Loucy (cell line): ENCODE measurements at regions not wholly inside any gene's neighbourhood (a gene's known extent, or its start where the extent isn't known, plus 50 kb on each side); places are given as distances from the start of the nearest gene placed in this dataset.

Experiments used
- H2AFZ ChIP-seq: fragments of 200-600 bp; sonication (generic); 2 replicates; pipeline ENCODE4 v1.6.0; 2016; ENCODE audit warnings: antibody characterized with exemption, mild to moderate bottlenecking, low read length, moderate library complexity
- H3F3A ChIP-seq: fragments of 200-600 bp; 2 replicates; pipeline ENCODE4 v1.6.0; 2016; ENCODE audit warnings: antibody characterized with exemption, low read depth, mild to moderate bottlenecking
- H3K27me3 ChIP-seq: fragments of 200-600 bp; sonication (generic); 2 replicates; pipeline ENCODE4 v1.6.1; 2014; ENCODE audit warnings: low read length, mild to moderate bottlenecking; ENCODE audit not compliant: insufficient read depth, poor library complexity, severe bottlenecking
- H3K36me3 ChIP-seq: fragments of 200-600 bp; sonication (generic); 2 replicates; pipeline ENCODE4 v1.6.1; 2016; ENCODE audit warnings: low read length; ENCODE audit not compliant: insufficient read depth
- H3K4me1 ChIP-seq: fragments of 200-600 bp; sonication (generic); 2 replicates; pipeline ENCODE4 v1.5.1; 2014; ENCODE audit warnings: low read length, mild to moderate bottlenecking; ENCODE audit not compliant: insufficient read depth, poor library complexity, severe bottlenecking
- H3K4me2 ChIP-seq: fragments of 200-600 bp; sonication (generic); 2 replicates; pipeline ENCODE4 v1.6.0; 2014; ENCODE audit warnings: antibody characterized with exemption, low read length, low read depth, mild to moderate bottlenecking; ENCODE audit not compliant: poor library complexity, severe bottlenecking
- H3K4me3 ChIP-seq: fragments of 200-600 bp; sonication (generic); 2 replicates; pipeline ENCODE4 v1.5.1; 2014; ENCODE audit warnings: low read length, mild to moderate bottlenecking, mixed read lengths; ENCODE audit not compliant: poor library complexity, severe bottlenecking
- H3K79me2 ChIP-seq: fragments of 200-600 bp; sonication (generic); 2 replicates; pipeline ENCODE4 v1.6.1; 2014; ENCODE audit warnings: low read length; ENCODE audit not compliant: insufficient read depth
- H3K9ac ChIP-seq: fragments of 200-600 bp; sonication (generic); 2 replicates; pipeline ENCODE4 v1.6.0; 2014; ENCODE audit warnings: mild to moderate bottlenecking, low read depth, low read length, moderate library complexity; ENCODE audit not compliant: poor library complexity, severe bottlenecking
- H3K9me2 ChIP-seq: fragments of 200-600 bp; sonication (generic); replicated peaks from 2 replicates; pipeline ENCODE4 v1.6.1; 2016; ENCODE audit warnings: low read depth, low read length, mixed read lengths
- H3K9me3 ChIP-seq: fragments of 200-600 bp; sonication (generic); 2 replicates; pipeline ENCODE4 v1.6.1; 2014; ENCODE audit warnings: mild to moderate bottlenecking, antibody characterized with exemption, low read length, low read depth; ENCODE audit not compliant: insufficient read depth
- H4K20me1 ChIP-seq: fragments of 200-600 bp; sonication (generic); 2 replicates; pipeline ENCODE4 v1.6.0; 2014; ENCODE audit warnings: antibody characterized with exemption, low read length, mild to moderate bottlenecking; ENCODE audit not compliant: insufficient read depth, poor library complexity, severe bottlenecking
- EZH2phosphoT487 ChIP-seq: fragments of 200-600 bp; IDR thresholded peaks from 2 replicates; pipeline ENCODE4 v1.6.1; 2018; ENCODE audit warnings: antibody characterized with exemption, mild to moderate bottlenecking, moderate library complexity, borderline replicate concordance
- TF ChIP-seq, protein P1 (sequence below): fragments of 200-600 bp; sonication (generic); conservative IDR thresholded peaks from 2 replicates; pipeline ENCODE4 v1.5.1; 2014; ENCODE audit warnings: mild to moderate bottlenecking, antibody characterized with exemption, low read length

DNA sequence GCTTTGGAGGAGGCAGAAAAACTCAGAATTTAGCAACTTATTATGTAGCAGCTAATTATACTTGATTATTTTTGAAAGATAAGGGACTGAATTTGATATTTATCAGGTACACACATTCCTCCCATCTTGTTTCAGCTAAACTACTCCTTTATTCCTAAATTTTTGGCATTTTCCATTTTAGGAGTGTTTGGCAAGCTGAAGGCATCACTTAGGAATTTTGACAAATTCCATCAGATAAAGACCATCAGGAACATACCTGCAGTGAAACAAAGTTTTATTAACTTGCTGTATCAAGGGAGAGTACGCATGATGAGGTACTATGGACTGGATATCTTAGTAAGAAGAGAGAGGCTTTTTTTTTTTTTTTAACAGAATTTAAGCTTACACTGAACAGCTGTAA is 1092.2 kb downstream of the PLA2G4A start:
- no peaks in the 10 kb centered on the region for H3K9me3 ChIP-seq
- no peaks in the 10 kb centered on the region for H3K27me3 ChIP-seq
- H3K4me1 ChIP-seq: no peaks in the 10 kb centered on the region
- H3K36me3 ChIP-seq: no peaks in the 10 kb centered on the region
- no peaks in the 10 kb centered on the region for H3K79me2 ChIP-seq
- H3F3A ChIP-seq: no peaks in the 10 kb centered on the region
- TF ChIP-seq, protein P1, sequence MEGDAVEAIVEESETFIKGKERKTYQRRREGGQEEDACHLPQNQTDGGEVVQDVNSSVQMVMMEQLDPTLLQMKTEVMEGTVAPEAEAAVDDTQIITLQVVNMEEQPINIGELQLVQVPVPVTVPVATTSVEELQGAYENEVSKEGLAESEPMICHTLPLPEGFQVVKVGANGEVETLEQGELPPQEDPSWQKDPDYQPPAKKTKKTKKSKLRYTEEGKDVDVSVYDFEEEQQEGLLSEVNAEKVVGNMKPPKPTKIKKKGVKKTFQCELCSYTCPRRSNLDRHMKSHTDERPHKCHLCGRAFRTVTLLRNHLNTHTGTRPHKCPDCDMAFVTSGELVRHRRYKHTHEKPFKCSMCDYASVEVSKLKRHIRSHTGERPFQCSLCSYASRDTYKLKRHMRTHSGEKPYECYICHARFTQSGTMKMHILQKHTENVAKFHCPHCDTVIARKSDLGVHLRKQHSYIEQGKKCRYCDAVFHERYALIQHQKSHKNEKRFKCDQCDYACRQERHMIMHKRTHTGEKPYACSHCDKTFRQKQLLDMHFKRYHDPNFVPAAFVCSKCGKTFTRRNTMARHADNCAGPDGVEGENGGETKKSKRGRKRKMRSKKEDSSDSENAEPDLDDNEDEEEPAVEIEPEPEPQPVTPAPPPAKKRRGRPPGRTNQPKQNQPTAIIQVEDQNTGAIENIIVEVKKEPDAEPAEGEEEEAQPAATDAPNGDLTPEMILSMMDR: no peak
- no peak for TF ChIP-seq EZH2phosphoT487
- H3K4me3 ChIP-seq: no peak overlapping the region
- no peak overlapping the region for H3K4me2 ChIP-seq
- H3K9me2 ChIP-seq: no peaks in the 10 kb centered on the region
- H4K20me1 ChIP-seq: no peaks in the 10 kb centered on the region
- H3K9ac ChIP-seq: no peak overlapping the region
- H2AFZ ChIP-seq: no peak overlapping the region

DNA sequence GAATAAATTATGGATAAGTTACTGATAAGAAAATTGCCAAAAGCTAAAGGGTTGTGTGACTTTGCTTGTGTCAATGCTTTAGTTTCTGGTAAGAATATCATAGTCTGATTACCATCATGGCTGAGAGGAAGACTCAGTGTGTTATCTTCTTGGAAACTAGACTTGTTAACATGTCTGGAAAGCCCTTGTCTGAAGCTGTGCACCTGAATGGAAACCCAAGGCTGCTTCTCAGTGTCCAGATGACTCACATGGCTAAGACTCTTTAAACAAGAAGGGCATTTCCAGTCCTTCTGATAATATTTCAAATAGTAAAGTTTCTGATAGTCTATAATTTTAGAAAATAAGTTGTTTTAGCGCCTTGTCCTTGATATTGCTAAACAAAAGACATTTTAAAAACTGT is 1092.7 kb downstream of the PLA2G4A start:
- no peaks in the 10 kb centered on the region for H3F3A ChIP-seq
- no peak overlapping the region for H3K9ac ChIP-seq
- no peaks in the 10 kb centered on the region for H3K27me3 ChIP-seq
- no peaks in the 10 kb centered on the region for H3K9me3 ChIP-seq
- no peaks in the 10 kb centered on the region for H3K9me2 ChIP-seq
- TF ChIP-seq, protein P1: no peak
- no peak for TF ChIP-seq EZH2phosphoT487
- H3K4me1 ChIP-seq: no peaks in the 10 kb centered on the region
- H2AFZ ChIP-seq: no peak overlapping the region
- no peaks in the 10 kb centered on the region for H3K79me2 ChIP-seq
- no peak overlapping the region for H3K4me2 ChIP-seq
- no peak overlapping the region for H3K4me3 ChIP-seq
- no peaks in the 10 kb centered on the region for H3K36me3 ChIP-seq
- no peaks in the 10 kb centered on the region for H4K20me1 ChIP-seq

DNA sequence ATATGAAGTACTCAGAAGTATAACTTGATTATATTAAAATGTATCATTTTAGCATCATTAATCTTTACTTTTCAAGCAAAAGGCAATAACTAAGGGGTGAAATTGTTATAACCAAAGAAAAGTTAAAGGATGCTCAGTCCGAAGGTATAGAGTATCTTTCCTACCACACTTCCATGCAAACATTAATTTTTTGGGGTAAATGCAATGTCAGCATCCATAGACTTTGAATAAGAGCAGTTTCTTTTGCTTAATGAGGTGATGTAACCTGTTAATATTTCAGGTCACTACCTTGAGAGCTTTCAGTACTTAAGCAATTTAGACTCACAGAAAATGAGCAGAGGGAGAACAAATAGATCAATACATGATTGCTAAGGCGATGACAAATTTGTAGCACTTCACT is 1093.5 kb downstream of the PLA2G4A start:
- Histone ChIP-seq H3K4me1 (no peaks in the 10 kb centered on the region), H4K20me1 (no peaks in the 10 kb centered on the region), H2AFZ (no peak overlapping the region), H3K4me2 (no peak overlapping the region), H3K9ac (no peak overlapping the region), H3K9me3 (no peaks in the 10 kb centered on the region), H3F3A (no peaks in the 10 kb centered on the region), H3K36me3 (no peaks in the 10 kb centered on the region), H3K27me3 (no peaks in the 10 kb centered on the region), H3K9me2 (no peaks in the 10 kb centered on the region), H3K4me3 (no peak overlapping the region), H3K79me2 (no peaks in the 10 kb centered on the region)
- TF ChIP-seq, protein P1: no peak
- TF ChIP-seq EZH2phosphoT487: no peak
